ENCODE measurements at regions not wholly inside any gene's neighbourhood (a gene's known extent, or its start where the extent isn't known, plus 50 kb on each side); places are given as distances from the start of the nearest gene placed in this dataset.

GRCh38 chr2:147223119-147223518 lies 621.7 kb upstream of the ACVR2A start:
- CTCF ChIA-PET, result no interaction called here
- intact Hi-C loops (cut with micrococcal nuclease), result no loop called here
- Mint-ChIP-seq H3K27me3 (no peaks in the 10 kb centered on the region), H3K4me3 (no peak overlapping the region), H3K27ac (no peak overlapping the region), H3K36me3 (ENCODE audit: low read depth) (no peaks in the 10 kb centered on the region), H3K4me1 (no peaks in the 10 kb centered on the region), H3K9me3 (peaks cover 5% of the 10 kb centered on the region)
- no peak for TF ChIP-seq CTCF (IDR thresholded peaks at IDR 0.05)
- ATAC-seq (ENCODE audit: low read depth), result no peak
- DNase-seq, result no peak
- POLR2A ChIA-PET, result no interaction called here

GRCh38 chr2:147222506-147222905 lies 622.3 kb upstream of the ACVR2A start:
- Mint-ChIP-seq H3K4me3 (no peak overlapping the region), H3K27ac (no peak overlapping the region), H3K27me3 (no peaks in the 10 kb centered on the region), H3K9me3 (peaks cover 5% of the 10 kb centered on the region), H3K36me3 (ENCODE audit: low read depth) (no peaks in the 10 kb centered on the region), H3K4me1 (no peaks in the 10 kb centered on the region)
- ChIA-PET CTCF (no interaction called here), POLR2A (no interaction called here)
- intact Hi-C loops (cut with micrococcal nuclease), result no loop called here
- TF ChIP-seq CTCF (IDR thresholded peaks at IDR 0.05), result no peak
- no peak for ATAC-seq (ENCODE audit: low read depth)
- DNase-seq, result no peak

GRCh38 chr2:147214914-147215313 lies 629.9 kb upstream of the ACVR2A start:
- no peak for DNase-seq
- POLR2A ChIA-PET, result no interaction called here
- ATAC-seq (ENCODE audit: low read depth), result no peak
- intact Hi-C loops (cut with micrococcal nuclease), result no loop called here
- H3K4me3 Mint-ChIP-seq, result no peak overlapping the region
- CTCF ChIA-PET, result no interaction called here
- no peaks in the 10 kb centered on the region for H3K27me3 Mint-ChIP-seq
- no peak for TF ChIP-seq CTCF (IDR thresholded peaks at IDR 0.05)
- no peak overlapping the region for H3K27ac Mint-ChIP-seq
- H3K36me3 Mint-ChIP-seq (ENCODE audit: low read depth), result no peaks in the 10 kb centered on the region
- H3K9me3 Mint-ChIP-seq, result peaks cover 10% of the 10 kb centered on the region
- no peaks in the 10 kb centered on the region for H3K4me1 Mint-ChIP-seq

- POLR2A ChIA-PET, result no interaction called here
- no peak for ATAC-seq (ENCODE audit: low read depth)
- no peaks in the 10 kb centered on the region for H3K27me3 Mint-ChIP-seq
- no peak for DNase-seq
- H3K9me3 Mint-ChIP-seq, result peaks cover 2% of the 10 kb centered on the region
- intact Hi-C loops (cut with micrococcal nuclease), result no loop called here
- no peak overlapping the region for H3K27ac Mint-ChIP-seq
- H3K4me1 Mint-ChIP-seq, result no peaks in the 10 kb centered on the region
- H3K36me3 Mint-ChIP-seq (ENCODE audit: low read depth), result no peaks in the 10 kb centered on the region
- no peak for TF ChIP-seq CTCF (IDR thresholded peaks at IDR 0.05)
- H3K4me3 Mint-ChIP-seq, result no peak overlapping the region
- CTCF ChIA-PET, result no interaction called here
Observed at GRCh38 chr2:147211484-147211883, 633.3 kb upstream of the ACVR2A start.

GRCh38 chr2:147204102-147204501 lies 640.7 kb upstream of the ACVR2A start:
- intact Hi-C loops (cut with micrococcal nuclease), result no loop called here
- H3K36me3 Mint-ChIP-seq (ENCODE audit: low read depth), result no peaks in the 10 kb centered on the region
- CTCF ChIA-PET, result no interaction called here
- H3K9me3 Mint-ChIP-seq, result peaks cover 6% of the 10 kb centered on the region
- H3K4me3 Mint-ChIP-seq, result no peak overlapping the region
- TF ChIP-seq CTCF (IDR thresholded peaks at IDR 0.05), result no peak
- no peak overlapping the region for H3K27ac Mint-ChIP-seq
- H3K27me3 Mint-ChIP-seq, result no peaks in the 10 kb centered on the region
- no peak for ATAC-seq (ENCODE audit: low read depth)
- no peak for DNase-seq
- no peaks in the 10 kb centered on the region for H3K4me1 Mint-ChIP-seq
- POLR2A ChIA-PET, result no interaction called here
